PC-3 (cell line): ENCODE measurements at regions not wholly inside any gene's neighbourhood (a gene's known extent, or its start where the extent isn't known, plus 50 kb on each side); places are given as distances from the start of the nearest gene placed in this dataset.

Experiments
- ATAC-seq: fragments of 200-7000 bp; cut with Tn5 transposase; 2 replicates; pipeline ENCODE4 v1.9.1; 2020; ENCODE audit warnings: mild to moderate bottlenecking, moderate library complexity
- BruUV-seq: library from RNA; stranded (reverse); fragments of 400-500 nt; replicated peaks from 2 replicates; lab custom pipeline; 2021; lab: Mats Ljungman, UMichigan
- CTCF ChIA-PET: fragments of 300-600 bp; sonication (Branson Sonifier 250); formaldehyde crosslinking; loops from one replicate; lab custom pipeline; 2022; ENCODE audit warnings: antibody characterized with exemption; lab: Charles Lee
- POLR2A ChIA-PET: fragments of 300-600 bp; sonication (Branson Sonifier 250); formaldehyde crosslinking; loops from one replicate; lab custom pipeline; 2022; ENCODE audit warnings: antibody characterized with exemption; ENCODE audit not compliant: unreplicated experiment; lab: Charles Lee
- DNase-seq: peaks from one replicate; pipeline ENCODE4 v3.0.0-alpha.2; 2015
- H2AFZ ChIP-seq: fragments of 300-600 bp; sonication (generic); 2 replicates; pipeline ENCODE4 v1.6.0; 2016; ENCODE audit warnings: antibody characterized with exemption, low read length
- H3F3A ChIP-seq: fragments of 300-600 bp; sonication (generic); one replicate; pipeline ENCODE4 v1.6.0; 2017; ENCODE audit warnings: antibody characterized with exemption, low read length, control low read depth, mild to moderate bottlenecking; ENCODE audit not compliant: unreplicated experiment
- H3K27ac ChIP-seq: fragments of 300-600 bp; sonication (generic); 2 replicates; pipeline ENCODE4 v1.5.1; 2016; ENCODE audit warnings: mild to moderate bottlenecking, low read length
- H3K27me3 ChIP-seq: fragments of 300-600 bp; sonication (generic); 2 replicates; pipeline ENCODE4 v1.6.1; 2016; ENCODE audit warnings: low read length, mixed read lengths
- H3K36me3 ChIP-seq: fragments of 300-600 bp; sonication (generic); 2 replicates; pipeline ENCODE4 v1.6.1; 2016; ENCODE audit warnings: low read depth, mixed run types, low read length, mixed read lengths
- H3K4me1 ChIP-seq: fragments of 300-600 bp; sonication (generic); 2 replicates; pipeline ENCODE4 v1.5.1; 2016; ENCODE audit warnings: low read length; ENCODE audit not compliant: insufficient read depth
- H3K4me2 ChIP-seq: fragments of 300-600 bp; sonication (generic); 2 replicates; pipeline ENCODE4 v1.6.0; 2016; ENCODE audit warnings: low read length
- H3K4me3 ChIP-seq: fragments of 300-600 bp; sonication (generic); 2 replicates; pipeline ENCODE4 v1.5.1; 2016; ENCODE audit warnings: mild to moderate bottlenecking, low read length, mixed read lengths
- H3K79me2 ChIP-seq: fragments of 300-600 bp; sonication (generic); 2 replicates; pipeline ENCODE4 v1.6.1; 2017; ENCODE audit warnings: low read length, mixed read lengths
- H3K9ac ChIP-seq: fragments of 300-600 bp; sonication (generic); 2 replicates; pipeline ENCODE4 v1.6.0; 2016; ENCODE audit warnings: mild to moderate bottlenecking, low read length
- H3K9me2 ChIP-seq: fragments of 300-600 bp; sonication (generic); replicated peaks from 2 replicates; pipeline ENCODE4 v1.6.1; 2016; ENCODE audit warnings: mixed run types, low read length, mixed read lengths
- H3K9me3 ChIP-seq: fragments of 300-600 bp; sonication (generic); 2 replicates; pipeline ENCODE4 v1.6.1; 2016; ENCODE audit warnings: low read length, mixed read lengths
- H4K20me1 ChIP-seq: fragments of 300-600 bp; sonication (generic); 2 replicates; pipeline ENCODE4 v1.6.1; 2016; ENCODE audit warnings: low read length, mixed read lengths
- EZH2 ChIP-seq: fragments of 300-600 bp; sonication (generic); IDR thresholded peaks from one replicate; pipeline ENCODE4 v1.6.1; 2017; ENCODE audit warnings: antibody characterized with exemption, mild to moderate bottlenecking, low read length; ENCODE audit not compliant: unreplicated experiment
- EZH2phosphoT487 ChIP-seq: fragments of 300-600 bp; sonication (generic); IDR thresholded peaks from 2 replicates; pipeline ENCODE4 v1.6.1; 2018; ENCODE audit warnings: mild to moderate bottlenecking, antibody characterized with exemption, low read length, borderline replicate concordance
- intact Hi-C: fragments of 100-400 bp; cut with micrococcal nuclease; formaldehyde crosslinking; loops from 2 replicates; pipeline ENCODE4 v1.9.0; 2023
- TF ChIP-seq, protein P1 (sequence below): fragments of 300-600 bp; sonication (generic); conservative IDR thresholded peaks from 2 replicates; pipeline ENCODE4 v1.5.1; 2017; ENCODE audit warnings: antibody characterized with exemption, low read depth, mild to moderate bottlenecking, low read length

DNA sequence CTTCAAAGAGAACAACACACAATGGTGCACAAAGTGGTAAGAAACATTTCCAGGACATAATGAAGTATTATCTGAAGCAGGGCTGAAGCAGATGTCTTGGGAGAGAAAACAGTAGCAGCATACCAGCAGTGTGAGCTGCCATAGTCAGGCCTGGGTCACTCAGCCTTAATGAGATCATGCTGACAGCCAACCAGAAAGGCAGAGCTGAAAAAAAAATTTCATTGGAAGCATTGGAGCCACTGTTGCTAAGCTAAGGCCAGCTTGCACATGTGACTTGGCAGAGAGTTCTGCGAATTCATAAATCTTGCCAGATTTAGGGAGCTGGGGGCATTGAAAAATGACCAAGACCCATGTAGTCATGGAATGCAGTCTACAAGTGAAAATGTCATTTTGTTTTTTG is 444.0 kb upstream of the PITX2 start:
- BruUV-seq: no TSS peak
- DNase-seq (no peak), ATAC-seq (no peak)
- H3K27ac ChIP-seq: no peak overlapping the region
- ChIA-PET POLR2A (no interaction called here), CTCF (interaction anchor here (0.6 kb wide), 1 partner anchor 409 kb away, joined by 3 read pairs; no protein-coding TSS in a partner anchor)
- no peaks in the 10 kb centered on the region; the same call in 1 of the 2 replicates for H3K4me1 ChIP-seq
- H3K9me3 ChIP-seq: no peaks in the 10 kb centered on the region
- intact Hi-C loops: no loop called here
- H3K27me3 ChIP-seq: peaks cover 6% of the 10 kb centered on the region; the same call in 1 of the 2 replicates
- H3K4me2 ChIP-seq: no peak overlapping the region
- no peak overlapping the region for H3K4me3 ChIP-seq
- TF ChIP-seq EZH2phosphoT487: no peak
- no peak for TF ChIP-seq EZH2
- TF ChIP-seq, protein P1, sequence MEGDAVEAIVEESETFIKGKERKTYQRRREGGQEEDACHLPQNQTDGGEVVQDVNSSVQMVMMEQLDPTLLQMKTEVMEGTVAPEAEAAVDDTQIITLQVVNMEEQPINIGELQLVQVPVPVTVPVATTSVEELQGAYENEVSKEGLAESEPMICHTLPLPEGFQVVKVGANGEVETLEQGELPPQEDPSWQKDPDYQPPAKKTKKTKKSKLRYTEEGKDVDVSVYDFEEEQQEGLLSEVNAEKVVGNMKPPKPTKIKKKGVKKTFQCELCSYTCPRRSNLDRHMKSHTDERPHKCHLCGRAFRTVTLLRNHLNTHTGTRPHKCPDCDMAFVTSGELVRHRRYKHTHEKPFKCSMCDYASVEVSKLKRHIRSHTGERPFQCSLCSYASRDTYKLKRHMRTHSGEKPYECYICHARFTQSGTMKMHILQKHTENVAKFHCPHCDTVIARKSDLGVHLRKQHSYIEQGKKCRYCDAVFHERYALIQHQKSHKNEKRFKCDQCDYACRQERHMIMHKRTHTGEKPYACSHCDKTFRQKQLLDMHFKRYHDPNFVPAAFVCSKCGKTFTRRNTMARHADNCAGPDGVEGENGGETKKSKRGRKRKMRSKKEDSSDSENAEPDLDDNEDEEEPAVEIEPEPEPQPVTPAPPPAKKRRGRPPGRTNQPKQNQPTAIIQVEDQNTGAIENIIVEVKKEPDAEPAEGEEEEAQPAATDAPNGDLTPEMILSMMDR: no peak
- H3F3A ChIP-seq: no peaks in the 10 kb centered on the region
- no peaks in the 10 kb centered on the region for H3K36me3 ChIP-seq
- no peaks in the 10 kb centered on the region for H3K79me2 ChIP-seq
- no peak overlapping the region for H2AFZ ChIP-seq
- no peak overlapping the region for H3K9ac ChIP-seq
- no peaks in the 10 kb centered on the region for H4K20me1 ChIP-seq
- H3K9me2 ChIP-seq: no peaks in the 10 kb centered on the region

DNA sequence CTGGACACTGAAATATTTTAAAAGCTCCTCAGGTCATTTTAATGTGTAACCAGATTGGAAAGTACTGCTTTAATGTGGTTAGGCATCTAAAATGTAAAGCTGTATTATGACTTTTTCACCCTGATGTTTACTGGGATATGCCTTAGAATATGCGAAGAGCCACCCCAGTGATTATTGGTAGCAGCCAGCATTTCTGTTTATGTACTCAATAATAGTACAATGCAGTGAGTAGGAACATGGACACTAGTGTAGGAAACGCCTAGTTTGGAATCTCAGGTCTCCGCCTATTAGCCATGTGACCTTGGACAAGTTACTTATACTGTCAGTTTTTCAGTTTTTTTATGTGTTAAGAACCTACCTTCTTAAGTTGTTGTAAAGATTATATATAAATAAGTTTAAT is 446.0 kb upstream of the PITX2 start:
- H3K36me3 ChIP-seq: no peaks in the 10 kb centered on the region
- ChIA-PET CTCF (no interaction called here), POLR2A (no interaction called here)
- ATAC-seq (no peak), DNase-seq (no peak)
- no TSS peak for BruUV-seq
- no peaks in the 10 kb centered on the region for H3F3A ChIP-seq
- H3K4me3 ChIP-seq: no peak overlapping the region
- H3K9ac ChIP-seq: no peak overlapping the region
- no peaks in the 10 kb centered on the region for H3K9me2 ChIP-seq
- H3K79me2 ChIP-seq: no peaks in the 10 kb centered on the region
- H3K9me3 ChIP-seq: no peaks in the 10 kb centered on the region
- H3K4me1 ChIP-seq: no peaks in the 10 kb centered on the region; the same call in 1 of the 2 replicates
- intact Hi-C loops: no loop called here
- H2AFZ ChIP-seq: no peak overlapping the region
- TF ChIP-seq, protein P1: no peak
- TF ChIP-seq EZH2phosphoT487: no peak
- no peak for TF ChIP-seq EZH2
- no peaks in the 10 kb centered on the region for H4K20me1 ChIP-seq
- no peak overlapping the region for H3K27ac ChIP-seq
- H3K4me2 ChIP-seq: no peak overlapping the region
- peaks cover 6% of the 10 kb centered on the region; the same call in 1 of the 2 replicates for H3K27me3 ChIP-seq

DNA sequence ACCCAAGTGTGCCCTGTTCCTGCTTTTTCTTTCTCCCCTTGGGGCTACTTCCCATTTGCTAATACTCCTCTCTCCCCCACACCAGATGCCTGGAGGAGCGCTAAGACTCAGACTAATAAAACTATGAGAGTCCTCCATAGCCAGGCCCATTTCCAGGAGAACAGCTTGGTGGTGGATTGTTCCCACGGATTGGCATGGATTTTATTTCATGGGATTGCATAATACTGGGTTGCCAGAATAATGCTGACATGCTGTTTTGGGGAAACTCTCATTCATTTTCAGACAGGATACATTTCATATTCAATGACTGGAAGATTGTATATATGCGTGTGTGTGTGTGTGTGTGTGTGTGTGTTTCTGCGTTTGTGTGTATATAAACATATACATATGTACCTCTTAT is 447.5 kb upstream of the PITX2 start:
- CTCF ChIA-PET: no interaction called here
- Histone ChIP-seq H3F3A (no peaks in the 10 kb centered on the region), H3K9ac (no peak overlapping the region), H3K9me3 (no peaks in the 10 kb centered on the region), H3K4me2 (no peak overlapping the region), H3K36me3 (no peaks in the 10 kb centered on the region), H3K4me3 (no peak overlapping the region), H2AFZ (no peak overlapping the region), H3K79me2 (no peaks in the 10 kb centered on the region), H3K4me1 (no peaks in the 10 kb centered on the region), H3K27me3 (peaks cover 6% of the 10 kb centered on the region; the same call in 1 of the 2 replicates), H3K9me2 (no peaks in the 10 kb centered on the region), H4K20me1 (no peaks in the 10 kb centered on the region), H3K27ac (no peak overlapping the region)
- DNase-seq (no peak), ATAC-seq (no peak)
- TF ChIP-seq EZH2phosphoT487: no peak
- no peak for TF ChIP-seq EZH2
- TF ChIP-seq, protein P1: no peak
- BruUV-seq: no TSS peak
- intact Hi-C loops: no loop called here
- POLR2A ChIA-PET: no interaction called here
